HUES6 (cell line): ENCODE measurements at regions not wholly inside any gene's neighbourhood (a gene's known extent, or its start where the extent isn't known, plus 50 kb on each side); places are given as distances from the start of the nearest gene placed in this dataset.

ENCODE experiments used
- H3K27ac ChIP-seq: 2 replicates; pipeline ENCODE4 v1.7.0; 2013; ENCODE audit warnings: low read depth, mild to moderate bottlenecking, low read length, inconsistent platforms
- H3K27me3 ChIP-seq: 2 replicates; pipeline ENCODE4 v1.6.1; 2013; ENCODE audit warnings: low read length; ENCODE audit not compliant: control insufficient read depth, insufficient read depth
- H3K36me3 ChIP-seq: 2 replicates; pipeline ENCODE4 v1.6.1; 2013; ENCODE audit warnings: low read length; ENCODE audit not compliant: control insufficient read depth, insufficient read depth
- H3K4me1 ChIP-seq: 2 replicates; pipeline ENCODE4 v1.6.1; 2013; ENCODE audit warnings: low read length; ENCODE audit not compliant: control insufficient read depth, insufficient read depth
- H3K4me3 ChIP-seq: 2 replicates; pipeline ENCODE4 v1.5.1; 2013; ENCODE audit warnings: low read depth, low read length
- H3K9ac ChIP-seq: one replicate; pipeline ENCODE4 v1.6.1; 2013; ENCODE audit warnings: mild to moderate bottlenecking, low read length
- H3K9me3 ChIP-seq: 2 replicates; pipeline ENCODE4 v1.6.1; 2013; ENCODE audit warnings: low read depth, low read length; ENCODE audit not compliant: control insufficient read depth, insufficient read depth

- H3K4me3 ChIP-seq = no peak overlapping the region
- H3K27me3 ChIP-seq = no peaks in the 10 kb centered on the region
- H3K4me1 ChIP-seq = no peaks in the 10 kb centered on the region
- H3K27ac ChIP-seq = no peak overlapping the region
- H3K9me3 ChIP-seq = peaks cover 41% of the 10 kb centered on the region
- H3K36me3 ChIP-seq = no peaks in the 10 kb centered on the region
- no peak overlapping the region for H3K9ac ChIP-seq
Observed at GRCh38 chr2:188235364-188235763, 56.3 kb upstream of the GULP1 start.

- H3K9ac ChIP-seq = no peak overlapping the region
- no peak overlapping the region for H3K27ac ChIP-seq
- H3K4me3 ChIP-seq = no peak overlapping the region
- H3K36me3 ChIP-seq = no peaks in the 10 kb centered on the region
- H3K9me3 ChIP-seq = peaks cover 32% of the 10 kb centered on the region
- no peaks in the 10 kb centered on the region for H3K4me1 ChIP-seq
- H3K27me3 ChIP-seq = no peaks in the 10 kb centered on the region
Observed at GRCh38 chr2:188238386-188238785, 53.3 kb upstream of the GULP1 start.
